OCI-LY7 (cell line): ENCODE measurements at regions not wholly inside any gene's neighbourhood (a gene's known extent, or its start where the extent isn't known, plus 50 kb on each side); places are given as distances from the start of the nearest gene placed in this dataset.

Experiments used
- BruUV-seq: library from RNA; stranded (reverse); fragments of 400-500 nt; replicated peaks from 2 replicates; lab custom pipeline; 2021; lab: Mats Ljungman, UMichigan
- CTCF ChIA-PET: fragments of 300-600 bp; sonication (Branson Sonifier 250); formaldehyde crosslinking; loops from one replicate; lab custom pipeline; 2022; ENCODE audit warnings: antibody characterized with exemption; ENCODE audit not compliant: unreplicated experiment; lab: Charles Lee
- POLR2A ChIA-PET: fragments of 300-600 bp; sonication (Branson Sonifier 250); formaldehyde crosslinking; loops from one replicate; lab custom pipeline; 2022; ENCODE audit warnings: antibody characterized with exemption; lab: Charles Lee
- DNase-seq: peaks from one replicate; pipeline ENCODE4 v3.0.0-alpha.2; 2015; ENCODE audit warnings: low spot score
- H2AFZ ChIP-seq: fragments of 200-600 bp; sonication (generic), shearing (Covaris generic); 2 replicates; pipeline ENCODE4 v1.6.1; 2014; ENCODE audit warnings: mild to moderate bottlenecking, antibody characterized with exemption, low read length, moderate library complexity
- H3K27ac ChIP-seq: fragments of 200-600 bp; sonication (generic); 2 replicates; pipeline ENCODE4 v1.5.1; 2014; ENCODE audit warnings: mixed run types, low read depth, mild to moderate bottlenecking, moderate library complexity, low read length, inconsistent platforms; ENCODE audit not compliant: poor library complexity, severe bottlenecking
- H3K36me3 ChIP-seq: fragments of 200-600 bp; sonication (generic); 2 replicates; pipeline ENCODE4 v1.6.1; 2014; ENCODE audit warnings: mild to moderate bottlenecking, antibody characterized with exemption, low read length, moderate library complexity, mixed read lengths; ENCODE audit not compliant: insufficient read depth
- H3K4me1 ChIP-seq: fragments of 200-600 bp; sonication (generic); 2 replicates; pipeline ENCODE4 v1.5.1; 2014; ENCODE audit warnings: mild to moderate bottlenecking, low read length; ENCODE audit not compliant: insufficient read depth, poor library complexity, severe bottlenecking
- H3K4me2 ChIP-seq: fragments of 200-600 bp; sonication (generic); 2 replicates; pipeline ENCODE4 v1.6.1; 2014; ENCODE audit warnings: mild to moderate bottlenecking, low read length
- H3K4me3 ChIP-seq: fragments of 200-600 bp; sonication (generic); 2 replicates; pipeline ENCODE4 v1.5.1; 2014; ENCODE audit warnings: mild to moderate bottlenecking, low read depth, low read length; ENCODE audit not compliant: poor library complexity, severe bottlenecking
- H3K79me2 ChIP-seq: fragments of 200-600 bp; sonication (generic); 2 replicates; pipeline ENCODE4 v1.6.1; 2016; ENCODE audit warnings: low read depth, mild to moderate bottlenecking, low read length, moderate library complexity, mixed read lengths; ENCODE audit not compliant: insufficient read depth
- H3K9me2 ChIP-seq: fragments of 200-600 bp; sonication (generic); 2 replicates; pipeline ENCODE4 v1.6.1; 2016; ENCODE audit warnings: mild to moderate bottlenecking, low read length, mixed read lengths; ENCODE audit not compliant: insufficient read depth
- H3K9me3 ChIP-seq: fragments of 200-600 bp; sonication (generic); 2 replicates; pipeline ENCODE4 v1.6.1; 2014; ENCODE audit warnings: mild to moderate bottlenecking, mixed run types, low read length, mixed read lengths
- H4K20me1 ChIP-seq: fragments of 200-600 bp; sonication (generic); 2 replicates; pipeline ENCODE4 v1.6.1; 2014; ENCODE audit warnings: mild to moderate bottlenecking, antibody characterized with exemption, low read length, moderate library complexity, mixed read lengths; ENCODE audit not compliant: insufficient read depth
- EZH2phosphoT487 ChIP-seq: fragments of 200-600 bp; sonication (generic); IDR thresholded peaks from 2 replicates; pipeline ENCODE4 v1.6.1; 2018; ENCODE audit warnings: low read depth, borderline replicate concordance, mild to moderate bottlenecking, mixed run types, antibody characterized with exemption, low read length, moderate library complexity, mixed read lengths
- intact Hi-C: fragments of 100-400 bp; cut with micrococcal nuclease; formaldehyde crosslinking; loops from one replicate; pipeline ENCODE4 v1.10.0; 2022; ENCODE audit not compliant: unreplicated experiment
- TF ChIP-seq, protein P1 (sequence below): fragments of 200-600 bp; sonication (generic); conservative IDR thresholded peaks from 2 replicates; pipeline ENCODE4 v1.5.1; 2014; ENCODE audit warnings: mild to moderate bottlenecking, antibody characterized with exemption, low read length, moderate library complexity, mixed read lengths

DNA sequence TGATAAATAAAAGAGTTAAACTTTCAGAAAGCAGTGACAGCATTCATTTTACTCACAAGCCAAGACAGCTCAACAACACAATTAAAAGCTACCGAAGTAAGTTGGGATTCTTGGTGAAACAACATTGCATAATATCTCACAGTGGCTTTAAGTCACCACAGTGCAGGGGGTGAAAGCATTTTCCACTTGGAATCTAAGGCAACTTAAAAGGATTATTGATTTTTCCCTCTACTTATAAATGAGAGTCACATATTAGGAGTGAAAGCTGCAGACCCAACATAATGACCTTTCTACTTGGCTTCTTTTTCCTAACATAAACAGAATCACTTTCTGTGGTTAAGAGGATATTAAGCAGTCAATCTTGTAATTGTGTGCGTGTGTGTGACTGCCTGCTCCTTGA, 536.6 kb upstream of the CXADR start:
- intact Hi-C loops: no loop called here
- Histone ChIP-seq H3K36me3 (no peaks in the 10 kb centered on the region), H3K4me1 (no peaks in the 10 kb centered on the region), H4K20me1 (no peaks in the 10 kb centered on the region), H3K4me2 (no peak overlapping the region), H2AFZ (no peak overlapping the region), H3K9me2 (no peaks in the 10 kb centered on the region), H3K27ac (no peak overlapping the region), H3K9me3 (no peaks in the 10 kb centered on the region), H3K4me3 (no peak overlapping the region), H3K79me2 (no peaks in the 10 kb centered on the region)
- no peak for DNase-seq
- no TSS peak for BruUV-seq
- CTCF ChIA-PET: no interaction called here
- POLR2A ChIA-PET: interaction anchor here (0.6 to 1.0 kb wide), 2 partner anchors 29 to 44 kb away, joined by 3 read pairs; no protein-coding TSS in a partner anchor
- TF ChIP-seq, protein P1, sequence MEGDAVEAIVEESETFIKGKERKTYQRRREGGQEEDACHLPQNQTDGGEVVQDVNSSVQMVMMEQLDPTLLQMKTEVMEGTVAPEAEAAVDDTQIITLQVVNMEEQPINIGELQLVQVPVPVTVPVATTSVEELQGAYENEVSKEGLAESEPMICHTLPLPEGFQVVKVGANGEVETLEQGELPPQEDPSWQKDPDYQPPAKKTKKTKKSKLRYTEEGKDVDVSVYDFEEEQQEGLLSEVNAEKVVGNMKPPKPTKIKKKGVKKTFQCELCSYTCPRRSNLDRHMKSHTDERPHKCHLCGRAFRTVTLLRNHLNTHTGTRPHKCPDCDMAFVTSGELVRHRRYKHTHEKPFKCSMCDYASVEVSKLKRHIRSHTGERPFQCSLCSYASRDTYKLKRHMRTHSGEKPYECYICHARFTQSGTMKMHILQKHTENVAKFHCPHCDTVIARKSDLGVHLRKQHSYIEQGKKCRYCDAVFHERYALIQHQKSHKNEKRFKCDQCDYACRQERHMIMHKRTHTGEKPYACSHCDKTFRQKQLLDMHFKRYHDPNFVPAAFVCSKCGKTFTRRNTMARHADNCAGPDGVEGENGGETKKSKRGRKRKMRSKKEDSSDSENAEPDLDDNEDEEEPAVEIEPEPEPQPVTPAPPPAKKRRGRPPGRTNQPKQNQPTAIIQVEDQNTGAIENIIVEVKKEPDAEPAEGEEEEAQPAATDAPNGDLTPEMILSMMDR: no peak
- no peak for TF ChIP-seq EZH2phosphoT487

DNA sequence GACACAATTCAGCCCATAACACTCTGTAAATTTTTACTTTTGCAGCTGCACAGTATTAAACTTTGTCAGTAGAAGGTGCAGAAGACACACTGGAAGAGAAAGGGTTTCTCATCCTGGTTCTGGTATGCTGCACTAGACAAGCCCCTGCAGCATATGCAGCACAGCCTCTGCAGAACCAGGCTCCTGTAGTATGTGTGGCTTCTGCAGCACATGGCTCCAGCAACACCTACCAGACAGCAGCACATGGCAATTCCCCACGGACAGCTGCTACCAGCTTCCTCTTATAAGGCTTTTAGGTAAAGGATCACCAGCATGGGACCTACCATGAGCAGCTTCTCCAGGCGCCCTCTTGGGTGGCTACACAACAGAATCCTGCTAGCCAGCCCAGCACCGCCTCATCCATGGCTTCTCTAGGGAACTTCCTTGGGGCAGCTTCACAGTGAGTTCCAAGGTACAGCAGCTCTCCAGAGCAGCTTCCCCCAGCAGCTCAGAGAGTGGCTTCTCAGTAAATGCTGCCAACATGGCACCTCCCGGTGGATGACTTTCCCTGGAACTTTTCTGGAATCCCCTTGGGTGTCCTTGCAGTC, 534.4 kb upstream of the CXADR start:
- DNase-seq: no peak
- H3K9me3 ChIP-seq: no peaks in the 10 kb centered on the region
- H3K27ac ChIP-seq: no peak overlapping the region
- BruUV-seq: no TSS peak
- no peak overlapping the region for H2AFZ ChIP-seq
- no peak for TF ChIP-seq EZH2phosphoT487
- TF ChIP-seq, protein P1: no peak
- H3K4me1 ChIP-seq: no peaks in the 10 kb centered on the region
- ChIA-PET POLR2A (no interaction called here), CTCF (no interaction called here)
- no peaks in the 10 kb centered on the region for H3K9me2 ChIP-seq
- H3K79me2 ChIP-seq: no peaks in the 10 kb centered on the region
- intact Hi-C loops: no loop called here
- H4K20me1 ChIP-seq: no peaks in the 10 kb centered on the region
- no peaks in the 10 kb centered on the region for H3K36me3 ChIP-seq
- no peak overlapping the region for H3K4me3 ChIP-seq
- no peak overlapping the region for H3K4me2 ChIP-seq

DNA sequence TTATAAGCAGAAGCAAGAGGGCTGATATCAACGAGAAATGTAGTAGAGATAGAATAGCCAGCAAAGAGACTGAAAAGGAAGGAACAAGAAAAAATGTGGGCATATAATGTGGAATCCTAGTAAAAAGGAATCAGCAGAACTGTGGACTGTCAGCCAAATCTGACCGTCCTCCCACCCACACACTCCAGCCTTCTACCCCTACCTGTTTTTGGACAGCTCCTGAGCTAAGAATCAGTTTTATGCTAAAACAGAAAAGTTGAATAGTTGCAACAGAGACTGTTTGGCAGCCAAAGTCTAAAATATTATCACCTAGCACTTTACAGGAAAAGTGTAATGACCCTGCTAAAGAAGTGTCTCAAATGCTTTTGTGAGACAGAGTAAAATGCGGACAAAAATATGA, 533.3 kb upstream of the CXADR start:
- no TSS peak for BruUV-seq
- H2AFZ ChIP-seq: no peak overlapping the region
- CTCF ChIA-PET: no interaction called here

More for the DNA sequence above, 533.3 kb upstream of the CXADR start:
- Histone ChIP-seq H3K9me3 (no peaks in the 10 kb centered on the region), H4K20me1 (no peaks in the 10 kb centered on the region), H3K79me2 (no peaks in the 10 kb centered on the region), H3K36me3 (no peaks in the 10 kb centered on the region), H3K9me2 (no peaks in the 10 kb centered on the region), H3K27ac (no peak overlapping the region), H3K4me3 (no peak overlapping the region), H3K4me1 (no peaks in the 10 kb centered on the region), H3K4me2 (no peak overlapping the region)
- POLR2A ChIA-PET: interaction anchor here (0.6 to 1.0 kb wide), 2 partner anchors 9 to 1295 kb away, joined by 3 read pairs; no protein-coding TSS in a partner anchor
- TF ChIP-seq, protein P1: no peak
- TF ChIP-seq EZH2phosphoT487: no peak
- intact Hi-C loops: no loop called here
- no peak for DNase-seq
